HG02759 (cell line): ENCODE measurements at regions not wholly inside any gene's neighbourhood (a gene's known extent, or its start where the extent isn't known, plus 50 kb on each side); places are given as distances from the start of the nearest gene placed in this dataset.
"Not testable (repeated sequence)": the region's sequence is repeated elsewhere in the genome, so short reads cannot be mapped to it uniquely, and the experiment has no call there.

Source experiments
- ATAC-seq: cut with Tn5 transposase; IDR thresholded peaks from one replicate; pipeline ENCODE4 v1.9.1; 2021; ENCODE audit warnings: mild to moderate bottlenecking, moderate library complexity; ENCODE audit not compliant: unreplicated experiment

DNA sequence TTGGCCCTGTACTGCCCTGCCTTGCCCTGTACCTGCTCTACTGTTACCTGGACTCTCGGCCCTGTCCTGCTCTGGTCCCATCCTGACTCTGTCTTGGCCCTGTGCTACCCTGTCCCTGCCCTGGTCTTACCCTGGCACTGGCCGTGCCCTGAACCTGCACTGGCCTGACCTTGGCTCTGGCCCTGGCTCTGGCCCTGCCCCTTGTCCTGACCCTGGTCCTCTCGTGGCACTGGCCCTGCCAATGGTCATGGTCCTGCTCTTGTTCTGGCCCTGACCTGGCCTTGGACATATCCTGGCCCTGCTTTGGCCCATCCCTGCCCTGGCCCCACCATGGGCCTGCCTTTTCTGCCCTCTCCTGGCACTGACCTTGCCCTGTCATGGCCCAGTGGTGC is 251.3 kb downstream of the TP53TG3F start:
- not testable (repeated sequence) for ATAC-seq

DNA sequence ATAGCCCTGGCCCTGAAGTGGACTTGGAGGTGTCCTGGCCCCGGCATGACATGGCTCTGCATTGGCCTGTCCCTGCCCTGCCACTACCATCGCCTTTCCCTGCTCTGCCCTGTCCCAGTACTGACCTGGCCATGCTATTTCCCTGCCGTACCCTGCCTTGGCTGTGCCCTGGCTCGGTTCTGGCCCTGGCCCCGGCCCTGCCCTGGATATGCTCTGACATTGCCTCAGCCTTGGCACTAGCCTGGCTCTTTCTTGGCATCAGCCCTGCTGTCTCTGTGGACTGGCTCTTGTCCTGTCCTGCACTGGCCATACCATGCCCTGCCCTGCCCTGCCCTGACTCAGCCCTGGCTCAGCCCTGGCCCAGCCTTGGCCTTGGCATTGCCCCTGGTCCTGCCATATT is 252.2 kb downstream of the TP53TG3F start:
- not testable (repeated sequence) for ATAC-seq

DNA sequence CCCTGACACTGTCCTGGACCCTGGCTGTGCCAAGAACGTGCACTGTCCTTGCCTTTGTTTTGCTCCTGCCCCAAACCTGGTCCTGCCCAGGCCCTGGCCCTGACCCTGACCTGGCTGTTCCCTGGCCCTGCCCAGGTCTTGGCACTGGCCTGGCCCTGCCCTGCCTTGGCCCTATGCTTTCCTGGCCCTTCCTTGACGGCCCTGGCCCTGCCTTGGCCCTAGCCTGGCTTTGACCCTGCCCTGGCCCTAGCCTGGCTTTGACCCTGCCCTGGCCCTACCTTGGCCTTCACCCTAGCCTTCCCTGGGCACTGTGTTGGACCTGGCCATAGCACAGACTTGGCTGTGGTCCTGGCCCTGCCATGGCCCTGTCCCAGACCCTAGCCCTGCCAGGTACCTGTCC is 252.9 kb downstream of the TP53TG3F start:
- not testable (repeated sequence) for ATAC-seq

- not testable (repeated sequence) for ATAC-seq
Observed at GRCh38 chr16:33712851-33713709, 253.7 kb downstream of the TP53TG3F start.

- ATAC-seq, result not testable (repeated sequence)
Observed at GRCh38 chr16:33713710-33714538, 254.5 kb downstream of the TP53TG3F start.

DNA sequence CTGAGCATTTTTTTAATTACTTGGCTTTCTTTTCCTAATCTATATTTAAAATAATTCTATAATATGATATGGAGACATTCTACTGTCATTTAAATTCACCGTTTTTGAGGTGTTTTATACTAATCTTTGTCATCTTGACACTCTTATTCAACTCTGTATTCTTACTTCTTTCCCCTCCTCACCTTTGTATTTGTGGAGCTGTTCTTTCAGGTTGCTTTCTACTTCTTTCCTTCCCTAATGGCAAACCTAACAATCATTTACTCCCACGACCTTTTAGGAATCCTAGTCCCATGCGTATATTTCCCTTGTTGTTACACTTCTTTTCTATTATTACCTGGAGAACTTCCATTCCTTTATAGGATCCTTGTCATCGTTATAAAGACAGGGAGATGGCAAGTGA is 271.8 kb downstream of the TP53TG3F start:
- ATAC-seq, result not testable (repeated sequence)

GRCh38 chr16:33734650-33735049 is 275.2 kb downstream of the TP53TG3F start:
- not testable (repeated sequence) for ATAC-seq

DNA sequence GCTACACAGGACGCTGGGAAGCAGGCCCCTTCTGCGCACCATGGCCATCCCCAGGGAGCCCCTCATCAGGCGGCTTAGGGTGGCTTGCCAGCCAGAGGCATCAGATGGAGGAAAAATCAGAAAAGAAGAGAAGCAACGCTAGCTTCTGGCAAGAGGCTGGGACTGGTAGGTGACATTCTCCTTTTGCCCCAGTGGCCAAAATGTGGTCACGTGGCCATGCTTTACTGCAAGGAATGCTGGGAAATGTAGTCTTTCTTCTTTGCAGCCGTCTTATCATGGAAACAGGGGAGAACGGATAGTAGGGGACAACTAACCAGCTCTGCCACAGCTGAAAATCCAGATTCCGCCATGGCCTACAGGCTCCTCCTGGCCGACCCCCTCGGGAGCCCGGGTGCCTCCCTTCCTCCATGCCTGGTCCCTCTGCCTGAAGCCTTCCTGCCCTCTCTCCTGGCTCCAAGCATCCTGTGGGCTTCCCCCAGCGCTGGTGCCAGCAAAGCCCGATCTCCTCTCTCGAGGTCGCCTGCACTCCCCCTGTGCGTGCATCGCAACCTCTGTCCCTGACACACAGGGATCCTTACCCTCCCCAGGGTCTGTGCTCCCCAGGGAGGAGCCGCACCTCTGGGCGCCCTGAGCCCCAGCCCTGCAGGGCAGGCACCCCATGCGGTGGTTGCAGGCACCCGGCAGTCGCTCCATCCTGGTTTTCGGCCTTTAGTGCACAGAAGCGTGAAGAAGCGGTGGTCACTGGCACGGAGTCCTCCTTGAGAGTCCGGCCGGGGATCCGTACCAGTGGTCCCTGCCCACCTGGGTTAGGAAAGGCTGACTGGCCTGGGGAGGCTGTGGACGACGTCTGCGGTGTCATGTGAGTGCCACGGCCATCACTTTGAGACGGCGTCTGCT is 307.7 kb downstream of the TP53TG3F start:
- ATAC-seq, result not testable (repeated sequence)

DNA sequence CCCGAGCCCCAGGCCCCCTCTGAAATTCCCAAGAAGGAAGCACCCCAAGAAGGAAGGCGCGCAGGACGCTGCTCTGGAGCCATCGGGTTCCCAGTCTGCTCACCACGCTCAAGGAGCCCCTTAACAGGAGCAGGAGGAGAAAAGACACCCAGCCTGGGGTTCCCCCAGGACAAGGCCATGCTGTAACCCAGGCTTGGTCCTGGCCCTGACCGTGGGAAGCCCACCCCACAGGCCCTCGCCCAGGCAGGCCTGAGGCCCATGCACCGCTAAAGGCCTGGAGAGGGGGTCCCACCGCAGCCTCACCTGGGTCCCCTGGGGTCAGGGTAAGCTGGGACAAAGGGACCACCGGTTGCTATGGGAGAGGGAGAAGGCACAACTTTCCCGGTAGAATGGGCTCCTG is 309.3 kb downstream of the TP53TG3F start:
- ATAC-seq, result not testable (repeated sequence)

- ATAC-seq, result not testable (repeated sequence)
Observed at GRCh38 chr16:33769180-33769846, 309.9 kb downstream of the TP53TG3F start.

DNA sequence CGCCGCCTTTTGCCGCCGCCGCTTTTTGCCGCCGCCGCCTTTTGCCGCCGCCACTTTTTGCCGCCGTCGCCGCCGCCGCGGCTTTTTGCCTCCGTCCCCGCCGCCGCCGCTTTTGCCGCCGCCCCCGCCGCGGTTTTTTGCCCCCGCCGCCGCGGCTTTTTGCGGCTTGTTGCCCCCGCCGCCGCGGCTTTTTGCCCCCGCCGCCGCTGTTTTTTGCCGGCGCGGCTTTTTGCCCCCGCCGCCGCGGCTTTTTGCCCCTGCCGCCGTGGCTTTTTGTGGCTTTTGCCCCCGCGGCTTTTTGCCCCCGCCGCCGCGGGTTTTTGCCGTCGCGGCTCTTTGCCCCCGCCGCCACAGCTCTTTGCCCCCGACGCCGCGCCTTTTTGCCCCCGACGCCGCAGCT is 311.1 kb downstream of the TP53TG3F start:
- ATAC-seq, result not testable (repeated sequence)

DNA sequence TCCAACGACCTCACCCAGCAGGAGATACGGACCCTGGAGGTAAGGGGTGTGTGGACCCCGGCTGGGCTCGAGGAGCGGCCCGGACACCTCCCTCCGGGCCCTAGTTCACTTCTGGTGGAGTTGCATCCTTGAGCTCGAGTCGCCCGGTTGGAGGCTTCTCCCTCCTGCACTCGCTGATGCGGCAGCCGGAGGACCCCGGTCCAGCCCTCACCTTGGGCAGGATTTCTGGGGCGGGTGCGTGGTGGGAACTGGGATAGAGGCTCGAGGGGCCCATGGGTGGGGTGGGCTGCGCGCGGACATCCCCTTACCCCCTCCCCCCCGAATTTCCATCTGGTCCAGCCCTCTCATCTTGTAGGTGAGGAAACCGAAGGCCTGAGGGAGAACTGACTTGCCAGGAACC is 311.8 kb downstream of the TP53TG3F start:
- ATAC-seq, result not testable (repeated sequence)

- ATAC-seq, result not testable (repeated sequence)
Observed at GRCh38 chr16:33773966-33774365, 314.6 kb downstream of the TP53TG3F start.

DNA sequence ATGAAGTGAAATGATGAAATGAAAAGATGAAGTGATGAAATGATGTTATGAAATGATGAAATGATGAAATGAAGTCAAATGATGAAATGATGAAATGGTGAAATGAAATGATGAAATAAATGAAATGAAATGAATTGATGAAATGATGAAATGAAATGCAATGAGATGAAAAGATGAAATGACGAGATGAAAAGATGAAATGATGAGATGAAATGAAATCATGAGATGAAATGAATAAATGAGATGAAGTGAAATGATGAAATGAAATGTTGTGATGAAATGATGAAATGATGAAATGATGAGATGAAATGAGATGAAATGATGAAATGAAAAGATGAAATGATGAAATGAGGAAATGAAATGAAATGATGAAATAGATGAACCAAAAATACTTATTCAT is 315.3 kb downstream of the TP53TG3F start:
- not testable (repeated sequence) for ATAC-seq

GRCh38 chr16:33816328-33816944 is 357.0 kb downstream of the TP53TG3F start:
- not testable (repeated sequence) for ATAC-seq

DNA sequence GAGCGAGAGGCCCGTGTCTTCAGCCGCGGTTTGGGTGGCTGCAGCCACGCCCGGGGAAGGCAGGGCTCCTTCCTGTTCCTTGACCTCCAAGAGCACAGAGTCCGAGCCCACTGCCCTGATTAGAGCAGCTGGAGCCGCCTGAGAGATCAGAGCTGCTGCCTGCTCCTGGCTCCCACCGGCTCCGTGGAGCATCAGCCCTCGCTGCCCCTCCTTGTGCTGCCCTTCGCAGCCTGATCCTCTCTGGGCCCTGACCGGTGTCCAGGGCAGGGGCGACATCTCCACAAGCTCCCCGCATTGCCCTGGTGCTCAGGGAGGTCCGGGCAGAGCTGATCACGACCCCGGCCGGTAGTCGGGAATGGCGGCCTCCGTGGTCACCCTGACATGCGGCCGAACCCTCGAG is 365.3 kb downstream of the TP53TG3F start:
- not testable (repeated sequence) for ATAC-seq

DNA sequence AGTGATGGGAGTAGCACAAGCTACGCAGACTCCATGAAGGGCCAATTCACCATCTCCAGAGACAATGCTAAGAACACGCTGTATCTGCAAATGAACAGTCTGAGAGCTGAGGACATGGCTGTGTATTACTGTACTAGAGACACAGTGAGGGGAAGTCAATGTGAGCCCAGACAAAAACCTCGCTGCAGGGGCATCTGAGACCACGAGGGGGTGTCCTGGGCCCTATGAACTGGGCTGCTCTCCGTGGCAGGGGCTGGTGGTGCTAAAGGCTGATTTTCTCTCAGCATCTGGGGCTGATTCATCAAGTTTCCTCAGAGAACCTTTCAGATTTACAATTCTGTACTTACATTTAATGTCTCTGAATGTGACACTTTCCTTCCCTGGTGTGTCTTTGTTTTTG is 368.1 kb downstream of the TP53TG3F start:
- ATAC-seq, result not testable (repeated sequence)

DNA sequence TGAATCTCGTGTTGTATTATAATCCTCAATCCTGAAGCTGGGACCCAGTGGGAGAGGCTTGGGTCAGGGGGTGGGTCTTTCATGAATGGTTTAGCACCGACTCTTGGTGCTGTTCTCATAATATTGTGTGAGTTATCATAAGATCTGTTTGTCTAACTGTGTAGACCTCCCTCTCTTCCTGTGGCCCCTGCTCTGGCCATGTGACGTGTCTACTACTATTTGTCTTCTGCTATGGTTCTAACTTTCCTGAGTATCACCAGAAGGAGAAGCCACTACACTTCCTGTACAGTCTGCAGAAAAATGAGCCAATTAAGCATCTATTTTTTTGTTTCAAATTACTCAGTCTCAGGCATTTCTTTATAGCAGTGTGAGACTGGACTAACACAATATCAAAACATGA is 379.7 kb downstream of the TP53TG3F start:
- ATAC-seq, result not testable (repeated sequence)

- not testable (repeated sequence) for ATAC-seq
Observed at GRCh38 chr16:33844533-33844932, 385.1 kb downstream of the TP53TG3F start.
